ENCODE measurements at regions not wholly inside any gene's neighbourhood (a gene's known extent, or its start where the extent isn't known, plus 50 kb on each side); places are given as distances from the start of the nearest gene placed in this dataset.
"Not testable (repeated sequence)": the region's sequence is repeated elsewhere in the genome, so short reads cannot be mapped to it uniquely, and the experiment has no call there.

GRCh38 chr17:74139120-74139519 is 64.4 kb upstream of the RPL38 start:
- FAIRE-seq (no peak), DNase-seq (ENCODE audit: insufficient read length, low spot score) (no peak)
- TF ChIP-seq PAX5 (IDR thresholded peaks at IDR 0.05; ENCODE audit: insufficient read depth, low read length, severe bottlenecking), result no peak
- no peak for TF ChIP-seq TAF1 (IDR thresholded peaks at IDR 0.05; ENCODE audit: low read depth, low read length)
- no peak for TF ChIP-seq POU2F2 (IDR thresholded peaks at IDR 0.05; ENCODE audit: low read depth, low read length)
- TF ChIP-seq POLR2A (IDR thresholded peaks at IDR 0.05; ENCODE audit: low read depth, low read length), result no peak
- TF ChIP-seq POLR2AphosphoS5 (IDR thresholded peaks at IDR 0.05; ENCODE audit: low read depth, low read length), result no peak
- TF ChIP-seq SPI1 (IDR thresholded peaks at IDR 0.05; ENCODE audit: low read depth, low read length), result no peak

- TF ChIP-seq SPI1 (IDR thresholded peaks at IDR 0.05; ENCODE audit: low read depth, low read length) (no peak), POLR2AphosphoS5 (IDR thresholded peaks at IDR 0.05; ENCODE audit: low read depth, low read length) (no peak), POU2F2 (IDR thresholded peaks at IDR 0.05; ENCODE audit: low read depth, low read length) (no peak), POLR2A (IDR thresholded peaks at IDR 0.05; ENCODE audit: low read depth, low read length) (no peak), PAX5 (IDR thresholded peaks at IDR 0.05; ENCODE audit: insufficient read depth, low read length, severe bottlenecking) (no peak), TAF1 (IDR thresholded peaks at IDR 0.05; ENCODE audit: low read depth, low read length) (no peak)
- DNase-seq (ENCODE audit: insufficient read length, low spot score), result no peak
- no peak for FAIRE-seq
Measured at GRCh38 chr17:74140282-74140681, 63.2 kb upstream of the RPL38 start.

- FAIRE-seq (no peak), DNase-seq (ENCODE audit: insufficient read length, low spot score) (no peak)
- TF ChIP-seq POU2F2 (IDR thresholded peaks at IDR 0.05; ENCODE audit: low read depth, low read length) (no peak), PAX5 (IDR thresholded peaks at IDR 0.05; ENCODE audit: insufficient read depth, low read length, severe bottlenecking) (no peak), POLR2A (IDR thresholded peaks at IDR 0.05; ENCODE audit: low read depth, low read length) (no peak), SPI1 (IDR thresholded peaks at IDR 0.05; ENCODE audit: low read depth, low read length) (no peak), TAF1 (IDR thresholded peaks at IDR 0.05; ENCODE audit: low read depth, low read length) (no peak), POLR2AphosphoS5 (IDR thresholded peaks at IDR 0.05; ENCODE audit: low read depth, low read length) (no peak)
Measured at GRCh38 chr17:74141612-74142011, 61.9 kb upstream of the RPL38 start.

- not testable (repeated sequence) for DNase-seq (ENCODE audit: insufficient read length, low spot score); FAIRE-seq
Measured at GRCh38 chr17:74143318-74143717, 60.2 kb upstream of the RPL38 start.

GRCh38 chr17:74145756-74146155 is 57.7 kb upstream of the RPL38 start:
- FAIRE-seq (no peak), DNase-seq (ENCODE audit: insufficient read length, low spot score) (no peak)
- TF ChIP-seq POLR2A (IDR thresholded peaks at IDR 0.05; ENCODE audit: low read depth, low read length) (no peak), TAF1 (IDR thresholded peaks at IDR 0.05; ENCODE audit: low read depth, low read length) (no peak), PAX5 (IDR thresholded peaks at IDR 0.05; ENCODE audit: insufficient read depth, low read length, severe bottlenecking) (no peak), POU2F2 (IDR thresholded peaks at IDR 0.05; ENCODE audit: low read depth, low read length) (no peak), SPI1 (IDR thresholded peaks at IDR 0.05; ENCODE audit: low read depth, low read length) (no peak), POLR2AphosphoS5 (IDR thresholded peaks at IDR 0.05; ENCODE audit: low read depth, low read length) (no peak)

GRCh38 chr17:74146196-74146595 is 57.3 kb upstream of the RPL38 start:
- FAIRE-seq (no peak), DNase-seq (ENCODE audit: insufficient read length, low spot score) (no peak)
- no peak for TF ChIP-seq SPI1 (IDR thresholded peaks at IDR 0.05; ENCODE audit: low read depth, low read length)
- TF ChIP-seq POU2F2 (IDR thresholded peaks at IDR 0.05; ENCODE audit: low read depth, low read length), result no peak
- no peak for TF ChIP-seq POLR2A (IDR thresholded peaks at IDR 0.05; ENCODE audit: low read depth, low read length)
- TF ChIP-seq PAX5 (IDR thresholded peaks at IDR 0.05; ENCODE audit: insufficient read depth, low read length, severe bottlenecking), result no peak
- TF ChIP-seq TAF1 (IDR thresholded peaks at IDR 0.05; ENCODE audit: low read depth, low read length), result no peak
- TF ChIP-seq POLR2AphosphoS5 (IDR thresholded peaks at IDR 0.05; ENCODE audit: low read depth, low read length), result no peak

- DNase-seq (ENCODE audit: insufficient read length, low spot score) (no peak), FAIRE-seq (no peak)
- TF ChIP-seq SPI1 (IDR thresholded peaks at IDR 0.05; ENCODE audit: low read depth, low read length) (no peak), PAX5 (IDR thresholded peaks at IDR 0.05; ENCODE audit: insufficient read depth, low read length, severe bottlenecking) (no peak), POU2F2 (IDR thresholded peaks at IDR 0.05; ENCODE audit: low read depth, low read length) (no peak), TAF1 (IDR thresholded peaks at IDR 0.05; ENCODE audit: low read depth, low read length) (no peak), POLR2A (IDR thresholded peaks at IDR 0.05; ENCODE audit: low read depth, low read length) (no peak), POLR2AphosphoS5 (IDR thresholded peaks at IDR 0.05; ENCODE audit: low read depth, low read length) (no peak)
Measured at GRCh38 chr17:74147056-74147835, 56.2 kb upstream of the RPL38 start.

GRCh38 chr17:74147966-74148365 is 55.5 kb upstream of the RPL38 start:
- no peak for DNase-seq (ENCODE audit: insufficient read length, low spot score)
- FAIRE-seq, result no peak
- TF ChIP-seq SPI1 (IDR thresholded peaks at IDR 0.05; ENCODE audit: low read depth, low read length) (no peak), TAF1 (IDR thresholded peaks at IDR 0.05; ENCODE audit: low read depth, low read length) (no peak), PAX5 (IDR thresholded peaks at IDR 0.05; ENCODE audit: insufficient read depth, low read length, severe bottlenecking) (no peak), POLR2A (IDR thresholded peaks at IDR 0.05; ENCODE audit: low read depth, low read length) (no peak), POLR2AphosphoS5 (IDR thresholded peaks at IDR 0.05; ENCODE audit: low read depth, low read length) (no peak), POU2F2 (IDR thresholded peaks at IDR 0.05; ENCODE audit: low read depth, low read length) (no peak)

- TF ChIP-seq POLR2A (IDR thresholded peaks at IDR 0.05; ENCODE audit: low read depth, low read length), result no peak
- no peak for TF ChIP-seq POU2F2 (IDR thresholded peaks at IDR 0.05; ENCODE audit: low read depth, low read length)
- no peak for TF ChIP-seq TAF1 (IDR thresholded peaks at IDR 0.05; ENCODE audit: low read depth, low read length)
- no peak for TF ChIP-seq SPI1 (IDR thresholded peaks at IDR 0.05; ENCODE audit: low read depth, low read length)
- no peak for TF ChIP-seq POLR2AphosphoS5 (IDR thresholded peaks at IDR 0.05; ENCODE audit: low read depth, low read length)
- no peak for TF ChIP-seq PAX5 (IDR thresholded peaks at IDR 0.05; ENCODE audit: insufficient read depth, low read length, severe bottlenecking)
- no peak for DNase-seq (ENCODE audit: insufficient read length, low spot score)
- FAIRE-seq, result no peak
Measured at GRCh38 chr17:74148446-74148845, 55.0 kb upstream of the RPL38 start.

Data from GM12891 (cell line).